ENCODE measurements at regions not wholly inside any gene's neighbourhood (a gene's known extent, or its start where the extent isn't known, plus 50 kb on each side); places are given as distances from the start of the nearest gene placed in this dataset.

DNA sequence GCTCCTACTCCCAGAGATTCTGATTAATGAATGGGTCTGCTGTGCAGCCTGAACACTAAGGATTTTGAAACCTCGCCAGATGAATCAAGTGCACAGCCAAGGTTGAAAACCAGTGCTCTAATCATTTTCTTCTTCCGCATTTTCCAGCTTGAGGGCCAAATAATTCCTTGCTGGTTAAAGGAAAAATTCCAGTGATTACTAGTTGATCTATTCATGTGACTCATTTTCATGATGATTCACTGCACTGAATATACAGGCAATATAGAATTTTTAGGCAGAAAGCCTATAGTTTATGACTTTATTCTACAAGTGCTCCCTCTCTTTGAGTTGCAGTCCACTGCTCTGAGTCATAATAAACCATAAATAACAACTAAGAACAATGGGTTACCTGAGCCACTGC is 80.6 kb upstream of the PROKR2 start:
- TF ChIP-seq CTCF (IDR thresholded peaks at IDR 0.05) (no peak), POLR2AphosphoS5 (IDR thresholded peaks at IDR 0.05; ENCODE audit: low read depth, low read length) (no peak)
